ENCODE measurements at regions not wholly inside any gene's neighbourhood (a gene's known extent, or its start where the extent isn't known, plus 50 kb on each side); places are given as distances from the start of the nearest gene placed in this dataset.

GRCh38 chr2:196515608-196516007, 123.9 kb upstream of the CCDC150 start:
- CTCF ChIA-PET (ENCODE audit: low intra/inter-chr PET ratio), result no interaction called here

GRCh38 chr2:196516564-196516963, 123.0 kb upstream of the CCDC150 start:
- CTCF ChIA-PET (ENCODE audit: low intra/inter-chr PET ratio), result no interaction called here
- no peaks in the 10 kb centered on the region for H3K9me3 ChIP-seq (replicated peaks; ENCODE audit: control insufficient read depth, insufficient read depth, low read depth, low read length)
- H3K4me1 ChIP-seq (replicated peaks in 1 of 2; ENCODE audit: control insufficient read depth in 2 of 2, insufficient read depth in 2 of 2, low read length in 2 of 2), result no peaks in the 10 kb centered on the region; a peak in 1 of 5 replicates
- H2AFZ ChIP-seq (ENCODE audit: low read depth, low read length), result no peak overlapping the region
- FAIRE-seq (no peak), ATAC-seq (no peak), DNase-seq (ENCODE audit: extremely low read depth in 1 of 4, low spot score in 3 of 4) (no peak)
- 2% methylated on average over 4 of the region's 4 CpGs for WGBS (ENCODE audit: insufficient coverage, low coverage, missing lambda C conversion rate)
- BruUV-seq (replicated peaks), result no TSS peak
- H3K27ac ChIP-seq (ENCODE audit: extremely low read depth, low read depth, low read length), result no peak overlapping the region
- no peak overlapping the region for H3K9ac ChIP-seq (ENCODE audit: insufficient read depth in 1 of 2, low read depth in 2 of 2, low read length in 2 of 2)
- peaks cover 0 to 16% of the 10 kb centered on the region in 2 experiments; a peak in 3 of 5 replicates for H3K27me3 ChIP-seq (ENCODE audit: control insufficient read depth in 2 of 2, insufficient read depth in 2 of 2, low read length in 2 of 2)
- in situ Hi-C loops (cut with MboI), result no loop called here
- no peak overlapping the region for H3K4me3 ChIP-seq
- POLR2A ChIA-PET, result interaction anchor here (0.6 kb wide), 1 partner anchor 119 kb away, joined by 3 read pairs; no protein-coding TSS in a partner anchor
- no peaks in the 10 kb centered on the region for H4K20me1 ChIP-seq (replicated peaks; ENCODE audit: control insufficient read depth, insufficient read depth, low read length)
- H3K4me2 ChIP-seq (ENCODE audit: insufficient read depth, low read length), result no peak overlapping the region
- no peaks in the 10 kb centered on the region for H3K79me2 ChIP-seq (ENCODE audit: control insufficient read depth, insufficient read depth, low read length)
- intact Hi-C loops (cut with micrococcal nuclease), result no loop called here
- TF ChIP-seq HMBOX1 (IDR thresholded peaks at IDR 0.05) (no peak), ZNF316 (IDR thresholded peaks at IDR 0.05) (no peak), PTBP1 (IDR thresholded peaks at IDR 0.05; ENCODE audit: low read depth, low read length) (no peak), ZNF717 (CRISPR knock-in tag; IDR thresholded peaks at IDR 0.05) (no peak), HNRNPK (IDR thresholded peaks at IDR 0.05; ENCODE audit: low read depth, low read length, poor library complexity, severe bottlenecking) (no peak), LARP7 (IDR thresholded peaks at IDR 0.05) (no peak), HDAC6 (IDR thresholded peaks at IDR 0.05; ENCODE audit: low read depth, low read length) (no peak), FOXK2 (conservative IDR thresholded peaks at IDR 0.05 in 1 of 2, IDR thresholded peaks at IDR 0.05 in 1 of 2; ENCODE audit: low read depth in 2 of 2) (no peak), POLR2H (tag; IDR thresholded peaks at IDR 0.05; ENCODE audit: low read depth) (no peak)
- H3K36me3 ChIP-seq (ENCODE audit: control insufficient read depth, insufficient read depth, low read length), result no peaks in the 10 kb centered on the region
- H3K9me1 ChIP-seq (ENCODE audit: control insufficient read depth, insufficient read depth, low read length), result no peaks in the 10 kb centered on the region

More at GRCh38 chr2:196515608-196516007, 123.9 kb upstream of the CCDC150 start:
- Histone ChIP-seq H3K27me3 (ENCODE audit: control insufficient read depth in 2 of 2, insufficient read depth in 2 of 2, low read length in 2 of 2) (peaks cover 0 to 16% of the 10 kb centered on the region in 2 experiments; a peak in 3 of 5 replicates), H3K27ac (ENCODE audit: extremely low read depth, low read depth, low read length) (no peak overlapping the region), H3K9ac (ENCODE audit: insufficient read depth in 1 of 2, low read depth in 2 of 2, low read length in 2 of 2) (no peak overlapping the region), H3K9me3 (replicated peaks; ENCODE audit: control insufficient read depth, insufficient read depth, low read depth, low read length) (no peaks in the 10 kb centered on the region), H3K79me2 (ENCODE audit: control insufficient read depth, insufficient read depth, low read length) (no peaks in the 10 kb centered on the region), H2AFZ (ENCODE audit: low read depth, low read length) (no peak overlapping the region), H3K4me3 (no peak overlapping the region), H3K9me1 (ENCODE audit: control insufficient read depth, insufficient read depth, low read length) (no peaks in the 10 kb centered on the region), H3K4me1 (replicated peaks in 1 of 2; ENCODE audit: control insufficient read depth in 2 of 2, insufficient read depth in 2 of 2, low read length in 2 of 2) (no peaks in the 10 kb centered on the region; a peak in 1 of 5 replicates), H4K20me1 (replicated peaks; ENCODE audit: control insufficient read depth, insufficient read depth, low read length) (no peaks in the 10 kb centered on the region), H3K36me3 (ENCODE audit: control insufficient read depth, insufficient read depth, low read length) (no peaks in the 10 kb centered on the region), H3K4me2 (ENCODE audit: insufficient read depth, low read length) (no peak overlapping the region)
- 0% methylated on average over 2 of the region's 2 CpGs for WGBS (ENCODE audit: insufficient coverage, low coverage, missing lambda C conversion rate)
- TF ChIP-seq EP300 (IDR thresholded peaks at IDR 0.05; ENCODE audit: low read length), result no peak
- TF ChIP-seq, protein P1, sequence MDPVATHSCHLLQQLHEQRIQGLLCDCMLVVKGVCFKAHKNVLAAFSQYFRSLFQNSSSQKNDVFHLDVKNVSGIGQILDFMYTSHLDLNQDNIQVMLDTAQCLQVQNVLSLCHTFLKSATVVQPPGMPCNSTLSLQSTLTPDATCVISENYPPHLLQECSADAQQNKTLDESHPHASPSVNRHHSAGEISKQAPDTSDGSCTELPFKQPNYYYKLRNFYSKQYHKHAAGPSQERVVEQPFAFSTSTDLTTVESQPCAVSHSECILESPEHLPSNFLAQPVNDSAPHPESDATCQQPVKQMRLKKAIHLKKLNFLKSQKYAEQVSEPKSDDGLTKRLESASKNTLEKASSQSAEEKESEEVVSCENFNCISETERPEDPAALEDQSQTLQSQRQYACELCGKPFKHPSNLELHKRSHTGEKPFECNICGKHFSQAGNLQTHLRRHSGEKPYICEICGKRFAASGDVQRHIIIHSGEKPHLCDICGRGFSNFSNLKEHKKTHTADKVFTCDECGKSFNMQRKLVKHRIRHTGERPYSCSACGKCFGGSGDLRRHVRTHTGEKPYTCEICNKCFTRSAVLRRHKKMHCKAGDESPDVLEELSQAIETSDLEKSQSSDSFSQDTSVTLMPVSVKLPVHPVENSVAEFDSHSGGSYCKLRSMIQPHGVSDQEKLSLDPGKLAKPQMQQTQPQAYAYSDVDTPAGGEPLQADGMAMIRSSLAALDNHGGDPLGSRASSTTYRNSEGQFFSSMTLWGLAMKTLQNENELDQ (CRISPR knock-in tag; IDR thresholded peaks at IDR 0.05; ENCODE audit: borderline replicate concordance), result no peak
- FAIRE-seq (no peak), ATAC-seq (no peak), DNase-seq (ENCODE audit: extremely low read depth in 1 of 4, low spot score in 3 of 4) (no peak)
- POLR2A ChIA-PET, result no interaction called here
- in situ Hi-C loops (cut with MboI) (no loop called here), intact Hi-C loops (cut with micrococcal nuclease) (no loop called here)
- no TSS peak for BruUV-seq (replicated peaks)
